Inferior parietal cortex (tissue), 1 donor: ENCODE measurements at regions not wholly inside any gene's neighbourhood (a gene's known extent, or its start where the extent isn't known, plus 50 kb on each side); places are given as distances from the start of the nearest gene placed in this dataset.
"Not testable (repeated sequence)": the region's sequence is repeated elsewhere in the genome, so short reads cannot be mapped to it uniquely, and the experiment has no call there.

Experiments
- DNase-seq: peaks from one replicate; pipeline ENCODE4 v3.0.0-alpha.2; 2016; ENCODE audit errors: extremely low spot score

DNA sequence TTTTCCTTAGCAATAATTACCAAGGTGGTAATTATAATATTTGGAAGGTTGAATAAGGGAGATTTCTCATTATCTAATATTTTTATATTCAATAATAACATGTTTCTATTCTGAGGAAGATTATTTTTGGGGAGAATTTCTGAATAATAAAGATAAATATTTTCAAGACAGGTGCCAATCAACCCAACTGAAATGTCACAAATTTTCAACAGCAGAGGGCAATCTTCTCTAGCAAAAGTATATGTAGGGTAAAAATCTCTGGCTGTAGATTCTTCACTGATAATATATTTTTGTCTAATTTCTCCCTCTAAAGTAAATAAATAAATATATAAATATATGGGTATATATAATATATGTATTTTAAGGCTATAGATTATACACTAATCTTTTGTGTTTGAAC is 1187.2 kb upstream of the CRIM1 start:
- no peak for DNase-seq

DNA sequence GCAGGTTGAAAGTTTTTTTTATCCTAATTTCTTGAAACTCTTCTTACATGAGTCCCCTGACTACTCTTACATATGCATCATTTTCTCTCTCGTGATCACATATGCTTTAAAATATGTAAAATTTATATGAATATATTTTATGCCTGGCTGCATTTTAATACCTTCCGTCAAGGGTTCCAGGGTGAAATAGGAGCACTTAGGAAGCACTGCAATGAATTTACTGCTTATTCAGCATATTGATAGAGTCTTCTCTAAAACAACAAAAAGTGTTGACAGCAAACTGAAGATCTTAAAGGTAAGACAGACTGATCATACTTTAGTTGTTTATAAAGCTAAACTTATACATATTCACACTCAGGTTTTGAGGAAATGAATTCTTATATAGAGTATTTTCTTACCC is 1191.6 kb upstream of the CRIM1 start:
- DNase-seq: no peak

DNA sequence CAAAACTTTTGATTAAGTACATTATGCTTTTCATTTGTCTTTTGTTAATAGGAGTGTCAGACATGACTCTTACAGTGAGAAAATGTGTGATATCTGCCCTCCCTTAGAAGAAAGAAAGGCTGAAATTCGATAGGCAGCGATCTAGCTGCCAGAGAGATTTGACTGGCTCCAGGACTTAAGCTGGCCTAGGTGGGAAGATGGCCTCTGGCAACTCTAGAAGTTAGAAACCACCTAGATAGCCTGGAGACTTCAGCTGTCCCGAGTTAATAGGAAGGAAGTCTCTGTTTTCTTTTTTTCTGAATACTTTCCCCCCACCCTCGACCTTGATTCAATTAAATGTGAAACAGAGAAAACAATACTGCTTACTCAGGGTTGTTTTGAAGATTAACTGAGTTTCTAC is 1194.7 kb upstream of the CRIM1 start:
- no peak for DNase-seq

DNA sequence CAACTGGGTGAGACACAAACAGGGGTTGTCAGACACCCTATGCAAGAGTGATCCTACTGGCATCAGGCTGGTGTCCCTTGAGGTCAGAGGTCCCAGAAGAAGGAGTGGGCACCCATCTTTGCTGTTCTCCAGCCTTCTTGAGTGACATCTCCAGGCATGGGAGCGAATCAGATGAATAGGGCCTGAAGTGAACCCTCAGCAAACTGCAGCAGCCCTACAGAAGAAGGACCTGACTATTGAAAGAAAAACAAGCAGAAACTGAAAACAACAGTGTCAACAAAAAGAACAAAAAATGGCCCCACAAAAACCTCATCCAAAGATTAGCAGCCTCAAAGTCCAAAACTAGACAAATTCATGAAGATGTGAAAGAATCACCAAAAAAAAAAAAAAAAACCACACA is 1229.7 kb upstream of the CRIM1 start:
- DNase-seq: no peak

DNA sequence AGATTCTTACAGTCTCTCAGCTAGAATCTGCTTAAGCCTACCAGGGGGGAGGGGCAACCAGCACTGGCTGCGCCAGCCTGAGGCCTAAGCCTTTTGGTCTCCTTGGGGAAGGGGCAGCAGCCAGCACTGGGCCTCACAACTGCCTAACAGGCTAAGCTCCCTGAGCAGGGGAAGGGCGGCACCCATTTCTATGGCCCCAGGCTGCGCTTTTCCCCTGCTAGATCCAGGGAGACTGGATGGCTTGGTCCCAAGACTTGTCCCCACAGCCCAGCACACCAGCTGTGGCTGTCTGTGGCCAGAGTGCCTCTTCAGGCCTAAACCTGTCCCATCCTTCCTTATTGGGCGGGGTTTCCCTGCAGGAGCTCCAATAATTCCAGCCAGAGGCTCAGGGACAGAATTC is 1230.3 kb upstream of the CRIM1 start:
- DNase-seq: no peak

DNA sequence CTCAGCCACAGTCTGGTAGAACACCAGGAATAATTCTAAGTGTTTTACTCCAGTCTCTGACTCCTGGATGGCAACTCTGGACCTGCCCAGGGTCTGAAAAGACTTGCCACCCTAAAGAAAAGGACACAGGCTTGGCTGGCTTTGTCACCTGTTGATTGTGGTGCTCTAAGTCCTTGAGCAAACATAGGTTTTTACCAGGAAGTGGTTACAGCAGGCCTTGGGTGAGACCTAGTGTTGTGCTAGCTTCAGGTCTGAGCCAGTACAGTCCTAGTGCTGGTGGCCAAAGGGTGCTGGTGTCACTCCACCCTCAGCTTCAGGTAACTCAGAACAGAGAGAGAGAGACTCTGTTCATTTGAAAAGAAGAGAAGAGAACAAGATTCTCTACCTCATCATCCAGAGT is 1239.4 kb upstream of the CRIM1 start:
- no peak for DNase-seq

DNA sequence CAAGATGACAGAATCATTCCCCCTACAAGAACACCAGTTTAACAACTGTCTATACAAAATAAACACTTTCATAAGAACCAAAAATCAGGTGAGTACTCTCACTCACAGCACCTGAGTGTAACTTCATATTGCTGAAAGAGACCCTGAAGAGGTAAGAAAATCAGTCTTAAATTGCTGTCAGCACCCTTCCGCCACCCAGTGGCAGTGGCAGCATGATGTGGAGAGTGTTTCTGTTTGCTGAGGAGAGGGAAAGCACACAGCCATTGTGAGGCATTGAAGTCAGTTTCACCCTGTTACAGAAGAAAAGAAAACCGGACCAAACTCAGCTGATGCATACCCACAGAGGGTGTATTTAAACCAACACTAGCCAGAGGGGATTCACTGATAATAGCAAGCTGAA is 1240.8 kb upstream of the CRIM1 start:
- no peak for DNase-seq

DNA sequence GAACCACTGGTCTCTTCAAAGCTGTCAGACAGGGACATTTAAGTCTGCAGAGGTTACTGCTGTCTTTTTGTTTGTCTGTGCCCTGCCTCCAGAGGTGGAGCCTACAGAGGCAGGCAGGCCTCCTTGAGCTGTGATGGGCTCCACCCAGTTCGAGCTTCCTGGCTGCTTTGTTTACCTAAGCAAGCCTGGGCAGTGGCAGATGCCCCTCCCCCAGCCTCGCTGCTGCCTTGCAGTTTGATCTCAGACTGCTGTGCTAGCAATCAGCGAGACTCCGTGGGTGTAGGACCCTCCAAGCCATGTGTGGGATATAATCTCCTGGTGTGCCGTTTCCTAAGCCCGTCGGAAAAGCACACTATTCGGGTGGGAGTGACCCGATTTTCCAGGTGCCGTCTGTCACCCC is 1243.2 kb upstream of the CRIM1 start:
- DNase-seq: not testable (repeated sequence)

DNA sequence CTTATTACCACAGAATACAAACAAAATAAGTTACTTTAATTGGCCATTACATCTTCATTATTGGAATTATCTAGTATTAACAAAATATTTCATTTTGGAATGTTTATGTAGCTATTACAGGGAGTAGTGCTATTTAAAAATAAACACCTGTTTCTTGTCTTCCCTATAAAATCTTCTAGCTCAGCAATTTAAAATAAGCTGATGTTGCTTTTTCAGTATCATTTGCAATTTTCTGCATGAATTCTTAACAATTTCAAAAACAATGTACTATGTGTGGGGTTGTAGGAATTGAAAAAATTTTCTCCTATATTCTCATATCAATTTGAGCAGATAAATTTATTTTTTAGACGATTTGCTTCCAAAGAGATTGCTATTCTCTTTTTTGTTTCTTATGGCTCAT is 1251.3 kb upstream of the CRIM1 start:
- no peak for DNase-seq

DNA sequence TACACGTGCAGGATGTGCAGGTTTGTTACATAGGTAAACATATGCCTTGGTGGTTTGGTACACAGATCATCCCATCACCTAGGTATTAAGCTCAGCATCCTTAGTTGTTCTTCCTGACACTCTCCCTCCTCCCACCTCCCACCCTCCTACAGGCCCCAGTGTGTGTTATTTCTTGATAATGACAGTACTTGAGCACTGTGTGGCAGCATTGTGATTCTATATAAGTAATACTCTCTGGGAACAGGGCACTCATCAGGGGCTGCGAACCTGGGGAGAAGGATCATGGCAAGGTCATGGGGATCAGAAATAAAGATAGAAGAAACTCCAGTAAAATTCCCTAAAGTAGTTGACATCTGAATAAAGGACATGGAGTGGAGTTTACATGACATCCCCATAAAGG is 1256.2 kb upstream of the CRIM1 start:
- no peak for DNase-seq

DNA sequence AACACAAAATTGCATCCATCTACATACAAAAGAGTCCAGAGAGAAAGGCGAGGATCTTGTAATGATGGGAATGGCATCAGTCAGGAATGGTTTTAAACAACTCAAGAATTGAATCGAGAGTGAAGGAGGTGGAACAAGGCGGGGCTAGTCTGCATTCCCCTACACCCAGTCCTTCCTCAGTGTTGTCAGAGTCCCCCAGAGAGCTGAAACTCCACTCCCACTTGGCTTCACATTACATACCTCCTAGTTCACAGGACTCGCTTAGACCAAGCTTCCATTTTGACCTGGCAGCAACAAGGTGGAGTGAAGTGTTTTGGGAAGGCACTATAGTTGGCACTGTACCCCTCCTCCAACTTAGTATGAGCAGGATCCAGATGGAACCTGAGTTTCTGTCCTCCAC is 1273.5 kb upstream of the CRIM1 start:
- DNase-seq: no peak

DNA sequence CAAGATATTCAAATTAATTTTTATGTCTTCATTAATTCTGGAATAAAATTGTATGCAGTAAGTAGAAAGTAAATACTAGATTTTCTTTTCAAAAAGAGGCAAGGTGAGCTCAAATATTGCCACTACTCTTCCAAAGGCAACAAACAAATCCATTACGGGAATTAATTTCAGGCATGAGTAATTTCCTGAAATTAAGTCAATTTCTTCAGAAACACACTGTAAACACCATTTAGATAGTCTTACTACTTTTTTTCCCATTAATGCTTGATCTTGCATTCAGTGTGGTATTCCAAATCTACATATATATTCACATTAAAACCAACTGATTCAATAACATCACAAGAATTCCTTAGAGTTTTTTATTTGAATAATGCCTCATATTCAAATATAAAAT is 1274.0 kb upstream of the CRIM1 start:
- no peak for DNase-seq

DNA sequence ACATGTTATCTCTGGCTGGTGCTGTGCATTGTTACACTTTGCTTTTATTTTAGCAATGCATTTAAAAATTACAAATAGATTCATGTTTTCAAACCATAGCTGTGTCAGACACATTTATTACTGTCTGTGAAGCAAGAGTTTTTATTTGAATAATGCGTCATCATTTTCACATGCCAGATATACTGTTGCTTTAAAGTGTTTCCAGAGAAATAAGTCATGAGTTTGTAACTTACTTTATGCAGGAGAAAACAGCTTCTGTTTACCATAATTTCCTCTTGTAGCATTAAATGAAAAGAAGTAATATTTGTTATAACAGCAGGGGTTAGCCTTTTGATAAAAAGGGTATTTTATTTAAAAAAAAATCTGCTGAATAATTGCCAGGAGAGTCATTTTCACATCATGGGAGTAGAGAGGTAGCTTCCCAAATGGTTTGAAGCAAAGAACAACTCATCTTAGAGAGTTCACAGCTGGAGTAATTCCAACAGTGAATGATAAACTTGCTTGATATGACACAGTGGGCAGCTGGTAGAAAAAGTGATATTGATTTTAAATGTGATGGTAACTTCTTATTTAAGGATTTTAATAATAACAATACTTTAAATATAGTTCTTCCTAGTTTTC is 1274.5 kb upstream of the CRIM1 start:
- no peak for DNase-seq

DNA sequence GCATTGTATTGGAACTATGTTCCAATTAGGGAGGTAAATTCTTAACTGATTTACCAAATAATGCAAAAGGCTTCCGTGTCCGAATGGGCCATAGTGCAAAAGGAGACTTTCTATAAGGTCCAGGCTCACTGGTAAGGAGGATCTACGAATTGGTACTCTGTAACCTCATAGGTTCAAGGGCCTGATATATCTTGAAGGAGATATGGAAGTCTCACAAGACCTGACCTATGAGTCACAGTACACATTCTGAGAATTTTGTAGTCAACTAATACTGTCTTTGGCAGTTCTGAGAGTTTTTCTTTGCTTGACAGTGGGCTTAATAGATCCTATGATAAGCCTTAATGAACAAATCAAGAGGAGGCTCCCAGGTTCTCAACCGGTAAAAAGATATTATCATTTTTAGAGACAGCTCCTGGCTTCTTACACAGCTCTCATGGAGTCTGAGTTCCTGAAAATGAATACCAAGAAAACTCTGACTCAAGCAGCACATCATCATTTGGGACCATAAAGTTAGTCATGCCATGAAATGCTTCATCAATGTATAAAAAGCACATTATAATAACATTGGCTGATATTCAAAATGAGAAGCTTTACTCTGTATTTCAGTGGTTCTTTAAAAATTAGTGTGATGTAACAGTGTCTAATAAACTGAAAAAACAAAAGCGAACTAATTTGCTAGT is 1275.2 kb upstream of the CRIM1 start:
- no peak for DNase-seq

DNA sequence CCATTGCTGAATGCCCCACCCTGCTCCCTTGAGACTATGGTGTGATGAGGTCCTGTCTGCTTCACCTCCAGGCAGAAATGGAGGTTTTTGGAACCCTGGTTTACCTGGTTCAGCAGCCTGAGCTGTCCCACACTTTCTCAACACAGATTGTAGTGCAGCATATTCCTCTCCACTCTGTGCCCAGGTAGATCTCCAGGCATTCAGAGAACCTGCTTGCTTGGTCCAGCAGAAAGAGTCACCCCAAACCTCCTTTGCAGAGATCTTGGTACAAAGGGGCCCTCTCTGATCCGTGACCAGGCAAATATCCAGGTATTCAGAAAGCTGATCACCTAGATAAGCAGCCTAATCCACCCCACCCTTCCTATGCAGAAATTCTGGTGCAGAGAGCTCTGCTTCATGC is 1288.2 kb upstream of the CRIM1 start:
- no peak for DNase-seq

DNA sequence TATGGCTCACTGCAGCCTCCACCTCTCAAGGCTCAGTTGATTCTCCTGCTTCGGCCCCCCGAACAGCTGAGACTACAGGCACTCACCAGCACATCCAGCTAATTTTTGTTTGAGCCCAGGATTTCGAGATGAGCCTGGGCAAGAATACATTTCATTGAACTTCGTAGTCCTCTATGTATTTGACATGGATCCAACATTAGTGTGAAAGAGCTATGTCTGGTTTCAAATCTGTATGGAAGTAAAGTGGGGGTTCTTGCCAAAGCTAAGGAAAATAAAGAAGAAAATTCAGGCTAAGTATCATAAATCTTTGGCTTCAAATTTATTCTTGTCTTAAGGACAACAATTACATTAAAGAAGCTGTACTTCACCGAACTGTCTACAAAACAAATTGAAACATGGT is 1291.7 kb upstream of the CRIM1 start:
- no peak for DNase-seq

DNA sequence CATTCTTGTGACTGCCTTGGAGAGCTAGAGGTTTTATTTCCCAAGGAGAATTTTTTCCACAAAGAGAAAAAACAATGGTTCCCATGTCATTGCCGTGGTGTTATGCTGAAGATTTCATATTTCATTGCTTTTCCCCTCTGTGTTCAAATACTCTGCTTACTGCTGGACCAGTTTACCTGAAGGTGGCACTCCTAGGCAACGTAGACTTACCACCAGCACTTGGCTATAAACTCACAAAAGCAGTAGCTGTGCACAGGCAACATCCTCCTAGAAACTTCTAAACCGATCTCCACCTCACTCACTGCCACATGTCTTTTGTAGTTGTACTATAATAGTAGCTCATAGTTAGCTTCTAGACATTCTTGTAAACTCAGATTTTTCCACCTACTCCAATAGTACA is 1319.7 kb upstream of the CRIM1 start:
- DNase-seq: no peak

DNA sequence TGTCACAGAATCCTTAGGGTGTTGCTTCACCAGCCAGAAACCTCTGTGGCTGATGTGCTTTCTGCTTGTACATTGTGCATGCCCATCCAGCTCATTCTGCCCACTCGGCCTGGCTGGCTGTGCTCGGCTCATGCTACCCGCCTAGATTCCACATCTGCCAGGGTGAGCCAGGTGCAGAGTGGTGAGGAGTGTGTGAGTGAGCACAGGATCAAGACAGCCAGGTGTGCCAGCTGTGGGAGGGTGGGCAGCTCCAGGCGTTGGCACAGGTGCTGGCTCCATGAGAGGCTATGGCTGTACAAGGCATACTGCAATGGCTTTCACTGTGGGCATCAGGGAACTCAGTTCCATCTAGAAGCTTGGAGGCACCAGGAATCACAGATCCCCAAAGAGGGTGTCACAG is 1321.8 kb upstream of the CRIM1 start:
- DNase-seq: no peak

DNA sequence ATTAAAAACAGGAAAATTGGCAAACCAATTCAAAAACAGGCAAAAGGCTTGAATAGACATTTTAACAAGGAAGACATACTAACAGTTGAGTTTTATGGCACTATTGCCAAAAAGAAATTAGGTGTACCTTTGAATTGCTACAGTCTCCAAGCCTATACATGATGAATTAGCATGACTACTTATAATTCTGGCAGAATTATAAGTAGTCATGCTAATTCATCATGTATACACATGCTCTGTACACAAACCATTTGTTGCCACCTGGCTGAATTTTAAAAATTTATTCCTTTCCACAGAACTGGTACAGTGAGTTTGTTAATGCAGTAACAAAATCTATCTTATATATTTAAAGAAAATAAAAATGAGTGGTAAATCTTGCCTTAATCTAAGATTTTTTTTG is 1332.0 kb upstream of the CRIM1 start:
- no peak for DNase-seq

DNA sequence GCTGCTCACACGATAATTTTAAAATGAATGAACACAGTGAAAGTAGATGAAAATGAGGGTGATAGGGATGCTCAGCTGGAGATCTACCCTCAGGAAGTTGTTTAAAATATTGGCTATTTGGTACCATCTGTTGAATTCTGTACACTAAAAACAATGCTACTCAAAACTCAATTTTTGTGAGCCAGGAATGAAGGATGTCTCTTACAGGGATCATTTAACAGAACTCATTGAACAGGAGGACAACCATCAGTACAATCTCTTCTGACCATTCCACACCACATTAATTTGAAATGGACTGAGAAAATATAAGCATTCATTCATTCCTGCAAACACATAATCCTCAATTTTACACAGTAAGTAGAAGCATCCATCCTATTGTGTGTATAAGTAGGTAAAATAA is 1355.1 kb upstream of the CRIM1 start:
- DNase-seq: no peak

DNA sequence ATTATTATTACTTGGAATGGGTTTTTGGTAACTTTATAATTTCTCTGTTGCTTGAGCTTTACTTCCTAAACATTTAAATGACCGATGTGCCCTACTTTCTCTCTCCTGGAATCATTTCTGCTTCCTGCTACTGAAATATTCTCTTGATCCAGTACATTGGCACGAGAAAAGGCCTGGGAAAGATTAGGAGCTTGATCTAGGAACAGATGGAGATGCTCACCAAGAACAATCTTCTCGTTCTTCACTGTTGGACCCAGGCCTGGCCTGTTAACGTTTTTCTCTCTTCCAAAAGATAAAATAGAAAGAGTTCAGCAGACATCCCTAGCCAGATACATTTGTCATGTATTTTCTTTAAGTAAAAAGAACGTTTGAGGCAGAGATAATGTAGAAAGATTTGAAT is 1356.8 kb upstream of the CRIM1 start:
- DNase-seq: no peak

DNA sequence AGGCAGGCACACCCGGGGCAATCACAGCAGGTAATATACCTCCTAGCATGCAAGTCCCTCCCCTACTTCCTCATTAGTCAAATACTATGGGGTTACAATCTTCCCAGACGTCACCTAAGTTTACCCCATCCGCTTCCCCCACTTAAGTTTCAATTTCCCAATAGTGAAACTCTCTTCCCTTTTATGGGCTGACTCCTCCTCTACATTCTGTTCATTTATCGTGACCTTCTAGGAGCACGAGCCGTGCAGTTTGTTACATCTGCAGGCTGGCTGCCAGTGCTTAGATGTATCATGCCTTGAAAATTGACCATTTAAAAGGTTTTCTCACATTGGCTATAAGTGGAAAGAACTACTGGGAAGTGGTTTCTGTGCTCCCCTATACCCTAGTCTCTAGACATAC is 1357.8 kb upstream of the CRIM1 start:
- no peak for DNase-seq

DNA sequence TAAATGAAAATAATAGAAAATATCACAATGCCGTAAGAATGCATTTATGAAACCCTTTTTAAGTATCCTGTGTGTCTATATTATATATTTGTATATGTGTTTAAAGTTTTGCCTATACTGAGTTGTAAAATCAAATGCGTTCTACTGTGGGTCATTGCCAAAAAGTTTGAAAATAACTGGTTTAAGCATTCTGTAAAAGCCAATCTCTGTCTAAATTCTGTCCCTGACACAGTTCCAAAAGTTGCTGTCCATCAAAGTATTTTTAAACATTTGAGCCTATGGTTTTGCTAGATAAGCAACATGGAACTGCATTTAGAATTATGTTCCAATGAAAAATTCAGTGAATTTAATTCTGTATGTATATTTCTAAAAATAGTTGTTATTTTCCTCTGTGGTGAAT is 1360.4 kb upstream of the CRIM1 start:
- DNase-seq: no peak
